CD4-positive, alpha-beta T cell treated with Interleukin-10 for 1 hour (primary cell): ENCODE measurements at regions not wholly inside any gene's neighbourhood (a gene's known extent, or its start where the extent isn't known, plus 50 kb on each side); places are given as distances from the start of the nearest gene placed in this dataset.
"Not testable (repeated sequence)": the region's sequence is repeated elsewhere in the genome, so short reads cannot be mapped to it uniquely, and the experiment has no call there.

Source experiments
- DNase-seq: peaks from one replicate; pipeline ENCODE4 v3.0.0-alpha.2; 2020

DNA sequence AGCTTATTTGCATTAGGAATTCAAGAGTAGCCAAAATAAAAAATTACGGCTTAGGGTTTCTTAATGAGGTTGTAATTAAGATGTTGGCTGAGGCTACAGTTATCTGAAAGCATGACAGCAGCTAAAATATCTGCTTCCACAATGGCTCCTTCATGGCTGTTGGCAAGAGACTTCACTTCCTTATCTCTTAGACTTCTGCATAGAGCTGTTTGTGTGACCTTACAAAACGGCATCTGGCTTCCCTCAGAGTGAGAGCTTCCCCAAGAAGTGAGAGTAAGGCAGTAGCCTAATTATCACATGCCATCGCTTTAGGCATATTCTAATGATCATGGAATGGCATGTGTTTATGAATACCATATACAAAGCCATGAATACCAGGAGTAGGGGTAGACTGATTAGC, 57.6 kb downstream of the CCDC59 start:
- DNase-seq: no peak

DNA sequence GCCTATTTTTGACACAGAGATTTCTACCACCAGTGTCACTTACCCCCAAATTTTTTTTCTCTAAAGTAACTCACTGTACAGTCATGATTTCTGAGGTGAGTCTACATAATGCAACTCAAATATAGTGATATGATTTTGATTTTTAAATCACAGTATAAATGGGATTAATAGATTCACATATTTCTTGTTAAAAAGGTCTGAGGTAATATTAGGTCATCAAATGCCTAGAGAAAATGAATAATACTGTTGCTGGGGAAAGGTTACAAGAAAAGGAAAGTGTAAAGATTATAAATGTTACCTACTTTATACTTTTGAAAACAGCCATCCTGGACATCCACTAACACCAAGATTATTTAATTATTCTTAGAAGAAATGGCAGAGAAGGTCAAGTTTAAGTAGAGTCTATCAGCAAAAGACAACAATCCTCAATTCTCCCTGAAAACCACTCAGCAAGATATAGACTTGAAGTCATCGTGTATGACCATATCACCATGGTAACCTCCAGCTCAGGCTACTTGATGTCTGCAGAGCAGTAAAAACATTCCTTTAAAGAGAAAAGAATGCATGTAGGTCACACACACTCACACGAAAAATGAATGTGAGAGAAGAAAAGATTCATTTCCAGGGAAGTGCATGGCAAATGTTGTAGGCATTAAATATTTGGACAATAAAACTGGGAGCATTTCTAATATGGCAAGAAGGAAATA, 58.7 kb downstream of the CCDC59 start:
- no peak for DNase-seq

DNA sequence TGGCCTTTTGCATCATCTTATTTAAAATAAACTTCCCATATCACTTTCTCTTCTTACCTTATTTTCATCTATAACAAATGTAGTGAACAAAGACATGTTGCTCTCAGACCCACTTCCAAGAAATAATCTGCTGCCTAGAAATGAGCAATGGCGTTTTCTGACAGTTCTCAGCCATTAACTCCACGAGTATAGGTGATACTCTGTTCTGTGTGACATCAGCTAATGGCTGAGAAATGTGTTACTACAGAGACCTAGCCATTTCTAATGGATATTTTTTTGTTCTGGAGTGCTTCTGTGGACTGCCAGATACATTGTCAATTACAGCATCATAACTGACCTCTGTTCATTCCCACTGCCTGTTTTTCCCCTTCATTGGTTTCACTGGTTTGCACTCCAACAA, 67.8 kb downstream of the CCDC59 start:
- no peak for DNase-seq

DNA sequence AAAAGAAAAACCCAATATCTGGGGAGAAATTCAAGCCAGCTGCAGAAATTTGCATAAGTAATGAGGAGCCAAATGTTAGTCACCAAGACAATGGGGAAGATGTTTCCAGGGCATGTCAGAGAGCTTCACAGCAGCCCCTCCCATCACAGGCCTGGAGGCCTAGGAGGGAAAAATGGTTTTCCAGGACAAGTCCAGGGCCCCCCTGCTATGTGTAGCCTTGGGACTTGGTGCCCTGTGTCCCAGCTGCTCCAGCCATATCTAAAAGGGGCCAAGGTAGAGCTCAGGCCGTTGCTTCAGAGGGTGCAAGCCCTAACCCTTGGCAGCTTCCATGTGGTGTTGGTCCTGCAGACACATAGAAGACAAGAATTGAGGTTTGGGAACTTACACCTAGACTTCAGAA, 76.9 kb downstream of the CCDC59 start:
- not testable (repeated sequence) for DNase-seq

DNA sequence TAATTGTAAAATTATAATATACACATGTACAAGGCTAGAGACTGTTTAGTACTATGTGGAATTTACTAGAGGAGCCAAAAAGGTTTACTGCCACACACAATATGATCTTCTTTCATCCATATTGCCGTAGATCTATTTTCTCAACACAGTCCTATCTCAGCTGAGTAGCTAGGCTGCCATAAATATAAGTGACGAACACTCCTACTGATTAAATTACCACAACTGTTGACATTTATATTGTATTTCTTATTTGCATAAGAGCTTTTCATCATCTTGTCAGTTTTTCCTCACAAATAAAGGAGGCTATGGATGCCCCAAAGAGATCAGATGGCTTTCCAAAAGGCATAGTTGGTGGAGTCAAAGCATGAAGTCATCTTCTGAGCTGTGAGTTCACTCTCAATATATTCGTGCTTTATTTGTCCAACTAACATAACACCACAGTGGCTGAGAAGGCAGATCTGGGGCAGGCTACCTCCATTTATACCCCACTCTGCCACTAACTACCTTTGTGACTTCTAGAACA, 78.6 kb downstream of the CCDC59 start:
- DNase-seq: no peak

DNA sequence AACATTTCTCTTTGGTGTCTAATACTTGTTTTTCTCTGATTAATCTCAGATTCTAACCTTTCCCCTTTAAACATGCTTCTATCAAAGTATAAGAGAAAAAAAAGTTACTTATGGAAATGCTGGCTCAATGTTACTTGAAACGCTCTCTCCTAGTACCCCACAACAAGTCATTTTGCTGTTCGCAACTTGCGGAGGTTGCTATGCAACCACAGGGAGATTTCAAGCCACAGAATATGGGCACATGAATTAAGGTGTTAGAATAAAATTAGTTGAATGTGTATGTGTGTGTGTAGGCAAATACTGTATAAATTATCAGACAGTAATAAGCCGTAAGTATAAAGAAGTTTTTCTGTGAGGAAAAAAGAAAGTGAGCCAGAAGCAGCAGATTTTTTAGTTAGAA, 80.6 kb downstream of the CCDC59 start:
- DNase-seq: no peak

DNA sequence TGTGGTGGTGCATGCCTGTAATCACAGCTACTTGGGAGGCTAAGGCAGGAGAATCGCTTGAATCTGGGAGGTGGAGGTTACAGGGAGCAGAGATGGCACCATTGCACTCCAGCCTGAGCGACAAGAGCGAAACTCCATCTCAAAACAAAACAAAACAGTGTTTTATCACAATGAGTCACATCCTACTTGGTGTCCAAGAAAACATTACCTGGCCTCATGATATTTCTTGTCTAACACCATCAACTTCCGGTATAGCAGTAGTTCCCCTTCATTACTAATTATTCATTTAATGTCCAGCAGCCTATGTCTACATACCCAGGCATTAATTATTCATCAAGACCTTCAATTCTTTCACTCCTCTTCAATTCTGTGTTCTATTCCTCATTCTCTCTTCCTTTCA, 115.5 kb downstream of the CCDC59 start:
- DNase-seq: no peak

DNA sequence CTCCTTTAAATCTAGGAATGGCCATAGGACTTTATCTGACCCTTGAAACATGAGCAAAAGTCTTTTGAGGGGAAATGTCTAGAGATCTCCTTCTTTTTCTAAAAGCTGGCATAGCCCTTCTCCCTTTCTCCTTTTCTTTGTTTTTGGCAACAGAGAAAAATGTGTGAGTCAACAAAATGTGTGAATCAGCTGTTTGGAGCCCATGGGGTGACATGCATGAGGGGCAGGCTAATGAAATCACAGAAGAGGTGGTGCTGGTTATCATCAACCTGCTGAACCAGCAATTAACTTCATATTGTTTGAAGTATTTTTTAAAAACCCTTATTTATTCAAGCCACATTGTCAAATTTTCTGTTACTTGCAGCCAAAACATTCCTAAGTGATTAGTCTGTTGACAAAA, 132.3 kb downstream of the CCDC59 start:
- DNase-seq: no peak

DNA sequence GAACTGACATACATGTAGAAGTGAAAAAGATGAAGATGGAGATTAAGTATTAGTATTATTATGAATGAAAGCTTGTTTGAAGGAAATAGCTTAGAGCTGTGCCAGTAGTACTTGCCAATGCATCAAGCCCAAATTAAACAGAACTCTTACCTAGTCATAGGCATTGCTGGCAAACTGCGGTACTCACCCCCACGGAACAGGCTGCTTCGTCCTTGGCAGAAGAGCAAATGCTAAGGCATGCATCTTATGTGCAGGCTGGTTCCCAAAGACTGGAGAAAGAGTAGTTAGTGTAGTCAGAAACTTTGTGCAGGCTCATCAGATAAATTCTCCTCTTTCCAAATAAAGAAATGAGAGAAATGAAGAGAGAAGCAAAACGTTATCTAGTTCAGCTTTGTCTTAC, 134.8 kb downstream of the CCDC59 start:
- no peak for DNase-seq

DNA sequence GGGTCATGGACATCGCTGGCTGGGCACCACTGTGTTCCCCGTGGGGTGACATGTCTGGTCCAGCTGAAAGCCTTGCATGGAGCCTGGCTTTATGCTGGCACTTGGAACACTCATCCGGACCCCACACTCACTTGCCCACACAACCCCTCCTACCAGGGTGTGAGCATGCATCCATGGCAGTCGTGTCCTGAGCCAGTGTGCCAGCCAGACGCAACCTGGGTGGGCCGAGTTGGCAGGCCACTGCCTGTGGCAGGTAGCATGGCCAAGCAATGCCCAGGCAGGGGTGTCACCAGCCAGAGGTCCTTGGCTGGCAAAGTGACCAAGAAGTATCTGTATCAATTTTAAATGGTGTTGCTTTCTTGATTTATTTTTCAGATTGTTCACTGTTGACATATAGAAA, 141.7 kb downstream of the CCDC59 start:
- no peak for DNase-seq

DNA sequence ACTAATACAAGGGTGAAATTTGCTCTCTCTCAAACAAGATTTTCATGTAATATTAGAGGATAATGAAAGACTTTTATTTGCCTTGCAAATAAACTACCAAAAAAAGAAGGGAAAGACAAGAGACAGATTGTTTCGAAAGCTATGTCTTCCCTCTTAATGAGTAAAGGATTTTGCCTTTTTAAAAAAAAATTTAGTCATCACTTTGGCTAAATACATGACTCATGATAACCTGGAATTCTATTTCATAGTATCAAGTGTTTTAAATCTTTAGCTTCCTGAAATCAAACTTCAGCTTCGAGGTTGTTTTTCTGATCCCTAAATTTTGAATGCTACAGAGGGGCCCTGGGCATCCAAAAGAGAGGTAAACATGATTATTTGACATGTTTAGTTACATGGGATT, 144.4 kb downstream of the CCDC59 start:
- no peak for DNase-seq

DNA sequence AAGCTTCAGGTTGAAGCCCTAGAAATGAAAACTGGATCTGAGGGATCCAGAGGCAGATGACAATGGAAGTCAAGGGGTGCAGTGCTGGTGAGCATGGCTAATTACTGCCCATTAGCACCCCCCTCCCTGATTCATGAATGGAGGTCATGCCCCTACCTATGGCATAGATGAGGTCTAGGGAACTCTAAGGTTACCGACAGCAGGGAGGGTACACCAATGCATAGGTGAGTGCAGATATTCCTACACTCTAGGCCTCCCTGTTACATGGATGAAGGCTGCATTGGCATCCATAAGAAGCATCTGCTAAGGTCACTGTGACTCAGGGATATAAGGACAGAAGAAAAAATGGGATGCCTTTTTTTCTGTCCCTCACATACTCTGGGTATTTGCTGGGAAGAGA, 147.3 kb downstream of the CCDC59 start:
- no peak for DNase-seq

DNA sequence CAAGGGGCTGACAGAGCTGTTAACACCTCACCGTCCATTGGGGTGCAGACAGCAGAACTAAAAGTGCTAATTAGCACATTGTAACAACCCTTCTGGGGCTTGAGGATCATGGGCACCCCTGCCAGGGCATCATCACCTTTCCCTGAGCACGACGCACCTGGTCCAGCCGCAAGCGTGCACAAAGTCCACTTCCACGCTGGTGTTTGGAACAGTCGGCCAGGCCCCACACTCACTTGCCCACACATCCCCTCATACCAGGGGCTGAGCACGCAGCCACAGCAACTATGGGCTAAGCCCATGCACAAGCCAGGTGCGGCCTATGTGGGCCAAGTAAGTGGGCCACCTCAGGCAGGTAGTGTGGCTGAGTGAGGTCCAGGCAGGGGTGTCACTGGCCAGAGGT, 148.7 kb downstream of the CCDC59 start:
- no peak for DNase-seq

DNA sequence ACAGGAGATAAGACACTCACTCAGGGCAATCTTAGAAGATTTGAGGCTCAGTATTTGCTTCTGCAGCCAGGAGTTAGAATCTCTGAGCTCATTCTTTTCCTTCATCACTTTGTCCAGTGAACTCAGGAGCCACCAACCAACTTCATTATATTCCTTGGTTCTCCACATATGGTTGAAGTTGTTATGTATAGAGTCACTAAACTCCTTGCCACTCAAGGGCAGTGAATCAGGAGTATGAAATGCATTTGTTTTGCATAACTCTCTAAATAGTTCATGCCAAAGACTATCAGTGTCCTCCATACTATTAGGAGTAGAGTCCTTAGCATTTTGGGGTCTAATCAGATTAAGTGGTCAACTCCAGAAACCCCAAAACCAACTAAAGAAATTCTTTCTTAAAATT, 150.6 kb downstream of the CCDC59 start:
- DNase-seq: no peak

DNA sequence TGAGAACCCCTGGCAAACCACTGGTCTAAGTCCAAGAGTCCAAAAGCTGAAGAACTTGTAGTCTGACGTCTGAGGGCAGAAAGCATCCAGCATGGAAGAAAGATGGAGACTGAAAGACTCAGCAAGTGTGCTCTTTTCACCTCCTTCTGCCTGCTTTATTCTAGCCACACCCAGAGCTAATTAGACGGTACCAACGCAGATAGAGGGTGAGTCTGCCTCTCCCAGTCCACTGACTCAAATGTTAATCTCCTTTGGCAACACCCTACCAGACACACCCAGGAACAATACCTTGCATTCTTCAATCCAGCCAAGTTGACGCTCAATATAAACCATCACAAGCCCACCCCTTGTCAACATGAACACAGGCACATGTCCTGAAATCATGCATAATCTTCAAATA, 155.1 kb downstream of the CCDC59 start:
- no peak for DNase-seq

DNA sequence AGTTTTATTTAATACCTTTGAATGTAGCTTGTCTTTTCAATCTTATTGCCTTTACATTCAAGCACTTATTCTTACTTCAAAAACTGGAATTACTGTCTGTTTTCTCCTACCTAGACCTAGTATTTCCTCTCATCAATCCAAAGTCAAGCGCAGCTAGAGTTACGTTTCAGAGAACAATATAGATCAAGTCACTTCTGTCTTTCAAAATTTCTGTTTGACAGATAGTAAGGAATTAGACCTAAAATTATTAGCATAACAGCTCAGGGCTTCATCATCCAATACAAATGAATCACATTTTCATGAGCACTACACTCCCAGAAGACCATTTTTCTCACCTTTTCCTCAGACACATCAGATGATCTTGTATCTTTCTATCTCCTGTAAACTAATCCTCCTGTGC, 170.6 kb downstream of the CCDC59 start:
- no peak for DNase-seq

DNA sequence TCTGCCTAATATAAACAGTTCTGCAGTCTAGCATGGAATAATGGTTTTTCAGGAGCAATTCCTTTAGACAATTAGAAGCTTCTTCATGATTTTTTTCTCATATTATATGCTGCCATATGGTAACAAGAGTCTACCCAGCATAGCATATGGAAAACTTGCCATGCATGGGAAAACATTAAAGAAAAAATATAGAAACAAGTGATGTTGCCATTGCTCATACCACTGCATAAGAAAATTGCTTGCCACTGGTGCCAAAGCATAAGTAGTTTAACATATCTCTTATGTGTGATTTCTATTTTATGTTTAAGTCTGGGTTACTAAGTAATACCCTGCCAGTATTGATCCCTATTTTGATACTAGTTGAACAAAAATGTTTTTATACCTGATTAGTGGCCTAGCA, 171.2 kb downstream of the CCDC59 start:
- no peak for DNase-seq

DNA sequence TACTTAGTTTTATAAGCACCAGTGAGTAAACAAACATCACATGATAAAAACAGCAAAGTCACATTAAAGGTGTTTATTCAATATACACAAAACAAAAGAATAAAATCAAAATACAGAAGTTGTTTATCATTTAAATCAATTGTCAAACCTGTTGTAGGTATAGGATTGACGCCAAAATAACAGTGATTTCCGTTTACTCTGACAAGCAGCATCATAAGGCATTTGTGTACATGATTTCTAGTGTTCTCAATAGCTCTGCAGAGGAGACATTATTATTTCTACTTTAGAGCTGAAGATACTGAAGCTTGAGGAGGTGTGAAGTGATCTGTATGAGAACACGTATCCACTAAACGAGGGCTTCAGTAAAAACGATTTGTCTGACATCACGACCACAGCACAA, 171.9 kb downstream of the CCDC59 start:
- DNase-seq: no peak

DNA sequence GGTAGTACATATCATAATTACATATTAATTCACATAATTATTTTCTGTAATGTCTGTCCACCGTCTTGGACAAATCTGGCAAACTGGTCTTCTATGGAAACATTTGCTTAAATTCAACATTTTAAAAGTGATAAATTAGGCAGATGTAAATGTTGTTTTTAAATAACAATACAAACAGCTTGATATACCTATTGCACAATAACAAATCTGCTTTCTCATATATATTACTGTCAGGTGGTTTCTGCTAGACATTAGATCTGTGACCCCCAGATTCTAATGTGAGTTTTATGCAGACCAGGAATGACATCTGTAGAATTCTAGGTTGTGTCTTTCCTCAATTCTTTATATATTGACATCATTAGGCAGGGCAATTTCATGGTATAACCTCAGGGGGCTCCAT, 173.3 kb downstream of the CCDC59 start:
- no peak for DNase-seq

DNA sequence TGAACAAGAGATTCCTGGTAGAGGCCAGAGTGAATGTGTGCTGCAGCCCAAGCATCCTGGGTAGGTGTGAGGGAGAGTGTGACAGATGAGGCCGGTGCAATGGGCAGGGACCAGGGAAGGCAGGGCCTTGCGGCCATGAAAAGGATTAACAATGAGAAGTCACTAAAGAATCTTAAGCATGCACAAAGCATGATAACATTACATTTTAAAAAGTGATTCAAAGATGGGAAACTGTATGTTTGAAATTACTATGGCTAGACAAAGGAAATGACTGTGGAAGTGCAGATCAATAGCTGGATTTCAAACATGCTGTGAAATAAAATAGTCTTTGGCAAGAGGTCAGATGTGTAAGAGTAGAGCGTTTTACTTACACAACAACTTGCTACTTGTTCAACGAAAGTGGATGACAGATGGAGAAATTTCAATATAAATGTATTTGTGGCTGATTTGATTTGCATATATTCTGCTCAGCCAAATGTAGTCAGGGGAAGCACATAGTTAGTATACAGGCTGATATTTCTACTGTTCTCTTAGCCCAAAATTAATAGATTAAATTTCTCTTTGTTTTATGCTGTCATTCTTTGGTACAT, 175.5 kb downstream of the CCDC59 start:
- DNase-seq: no peak

DNA sequence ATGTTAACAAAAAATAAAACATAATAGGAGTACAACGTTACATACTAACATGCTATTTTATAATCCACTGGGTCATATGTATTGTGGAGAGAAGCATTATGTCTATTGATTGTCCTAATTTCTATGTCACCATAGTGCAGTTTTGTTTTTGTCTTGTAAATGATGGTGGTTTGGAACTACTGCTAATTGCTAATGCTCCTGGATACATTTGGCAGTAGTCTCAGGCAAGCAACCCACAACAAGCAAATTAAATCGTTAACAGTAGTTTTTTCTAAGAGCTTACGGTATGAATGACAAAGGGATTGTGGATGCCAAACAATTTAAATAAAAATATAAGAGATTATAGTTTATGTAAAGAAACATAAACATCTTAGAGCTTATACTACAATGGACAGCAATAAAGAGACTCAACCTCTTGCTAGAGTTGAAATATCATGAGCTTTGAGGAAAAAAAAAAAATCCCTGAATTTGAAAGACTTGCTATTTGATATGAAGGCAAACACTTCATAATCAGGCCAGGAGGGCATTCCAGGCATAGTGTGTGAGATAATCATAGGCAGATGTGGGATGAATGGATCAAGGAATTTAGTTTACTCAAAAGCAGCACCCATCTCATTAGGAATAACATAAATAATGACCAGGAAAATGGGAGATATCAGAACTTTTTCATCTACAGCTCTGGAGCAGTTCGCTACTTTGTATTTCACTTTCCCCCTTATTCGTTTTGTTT, 181.3 kb downstream of the CCDC59 start:
- no peak for DNase-seq

DNA sequence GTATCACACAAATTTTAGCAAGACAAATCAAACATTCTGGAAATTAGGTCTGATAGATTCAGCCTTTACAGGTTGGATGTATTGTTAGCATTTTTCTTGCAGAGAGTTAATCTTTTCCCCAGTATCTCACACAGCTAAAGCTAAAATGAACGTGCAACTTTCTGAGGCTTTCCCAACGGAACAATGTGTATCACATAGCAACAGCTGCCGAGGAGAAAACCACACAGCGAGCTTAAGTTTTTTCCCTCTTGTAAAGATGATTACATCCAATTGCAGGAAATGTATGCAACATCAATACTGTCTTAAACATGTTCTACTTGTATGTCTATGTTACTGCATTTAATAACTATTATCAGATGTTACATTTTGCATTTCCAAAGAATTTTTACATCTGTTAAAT, 182.2 kb downstream of the CCDC59 start:
- no peak for DNase-seq

DNA sequence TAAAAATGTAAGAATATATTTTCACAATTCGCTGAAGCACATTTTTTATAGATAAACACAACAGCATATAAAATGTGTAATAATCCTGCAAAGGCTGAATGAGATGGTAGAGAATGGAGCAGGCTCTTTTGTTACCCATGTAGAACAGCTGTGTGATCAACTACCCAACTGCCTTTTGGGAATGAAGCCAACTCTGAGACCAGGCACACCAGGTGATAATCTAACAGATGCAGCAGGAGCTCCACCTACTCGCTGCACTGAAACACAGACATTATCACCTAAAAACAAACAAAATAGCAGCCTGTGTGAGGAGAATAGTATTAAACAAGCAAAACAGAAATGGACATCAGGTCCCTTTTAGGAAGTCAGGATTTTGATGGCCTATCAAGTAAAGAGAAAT, 183.3 kb downstream of the CCDC59 start:
- no peak for DNase-seq

DNA sequence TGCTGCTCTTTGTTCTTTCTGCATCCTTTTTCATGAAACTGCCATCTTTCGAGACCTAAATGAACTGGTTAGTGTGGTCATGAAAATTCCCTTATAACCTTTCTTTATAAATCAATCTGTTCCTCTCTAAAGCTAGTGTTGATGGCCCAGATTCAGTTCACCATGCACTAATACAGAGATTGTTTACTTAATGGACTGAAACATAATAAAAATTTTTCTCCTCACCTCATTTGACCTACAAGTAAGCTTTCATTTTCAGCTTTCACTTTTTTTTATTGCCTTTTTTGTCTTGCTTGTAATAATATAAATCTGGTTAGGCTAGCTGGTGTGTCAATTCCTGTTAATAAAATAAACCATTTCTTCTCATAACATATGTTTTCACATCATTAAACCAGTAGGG, 183.8 kb downstream of the CCDC59 start:
- DNase-seq: no peak
